IMR-90 (cell line): ENCODE measurements at regions not wholly inside any gene's neighbourhood (a gene's known extent, or its start where the extent isn't known, plus 50 kb on each side); places are given as distances from the start of the nearest gene placed in this dataset.

Source experiments
- ATAC-seq: fragments of 200-7000 bp; cut with Tn5 transposase; 2 replicates; pipeline ENCODE4 v1.9.1; 2020; ENCODE audit warnings: low read depth, mild to moderate bottlenecking, moderate library complexity
- BruUV-seq: library from RNA; stranded (reverse); fragments of 400-500 nt; replicated peaks from 2 replicates; lab custom pipeline; 2021; lab: Mats Ljungman, UMichigan
- CTCF ChIA-PET: fragments of 300-600 bp; formaldehyde crosslinking; extraction: SDS; loops from one replicate; lab custom pipeline; 2021; ENCODE audit warnings: antibody characterized with exemption; lab: Yijun Ruan, JAX
- POLR2A ChIA-PET: fragments of 300-600 bp; sonication (Branson Sonifier 250); formaldehyde crosslinking; loops from one replicate; lab custom pipeline; 2022; ENCODE audit warnings: antibody characterized with exemption; ENCODE audit not compliant: unreplicated experiment; lab: Charles Lee
- DNase-seq: peaks from one replicate; pipeline ENCODE4 v3.0.0; 2013
- H2AFZ ChIP-seq: replicated peaks from 2 replicates; pipeline ENCODE3; 2013; ENCODE audit warnings: low read length, mild to moderate bottlenecking; ENCODE audit not compliant: poor library complexity
- H2AK5ac ChIP-seq: 2 replicates; pipeline ENCODE4 v1.6.1; 2013; ENCODE audit warnings: low read depth, low read length, inconsistent platforms
- H2AK9ac ChIP-seq: replicated peaks from 2 replicates; pipeline ENCODE3; 2013; ENCODE audit warnings: mild to moderate bottlenecking, low read depth, low read length, moderate library complexity; ENCODE audit not compliant: poor library complexity
- H2BK120ac ChIP-seq: 2 replicates; pipeline ENCODE4 v1.6.1; 2013; ENCODE audit warnings: low read depth, low read length, inconsistent platforms
- H2BK15ac ChIP-seq: 3 replicates; pipeline ENCODE4 v1.6.1; 2013; ENCODE audit warnings: low read depth, low read length, inconsistent platforms
- H2BK20ac ChIP-seq: 2 replicates; pipeline ENCODE4 v1.6.1; 2013; ENCODE audit warnings: low read depth, mild to moderate bottlenecking, inconsistent platforms, low read length, moderate library complexity
- H2BK5ac ChIP-seq: 2 replicates; pipeline ENCODE4 v1.6.1; 2013; ENCODE audit warnings: mild to moderate bottlenecking, low read depth, low read length, inconsistent platforms; ENCODE audit not compliant: poor library complexity, severe bottlenecking
- H3K14ac ChIP-seq: replicated peaks from 2 replicates; pipeline ENCODE4 v1.6.1; 2013; ENCODE audit warnings: low read depth, low read length, inconsistent platforms
- H3K18ac ChIP-seq: 2 replicates; pipeline ENCODE4 v1.6.1; 2013; ENCODE audit warnings: low read depth, low read length, control low read depth
- H3K23ac ChIP-seq: 2 replicates; pipeline ENCODE4 v1.6.1; 2013; ENCODE audit warnings: low read depth, low read length, inconsistent platforms
- H3K27ac ChIP-seq: 2 replicates; pipeline ENCODE4 v1.5.1; 2013; ENCODE audit warnings: mild to moderate bottlenecking, control low read depth, low read length; ENCODE audit not compliant: insufficient read depth
- H3K27me3 ChIP-seq: 2 replicates; pipeline ENCODE4 v1.6.1; 2013; ENCODE audit warnings: low read length; ENCODE audit not compliant: control insufficient read depth, insufficient read depth
- H3K36me3 ChIP-seq: 2 replicates; pipeline ENCODE4 v1.6.1; 2013; ENCODE audit warnings: low read length, mixed read lengths; ENCODE audit not compliant: control insufficient read depth, insufficient read depth
- H3K4ac ChIP-seq: 2 replicates; pipeline ENCODE4 v1.6.1; 2013; ENCODE audit warnings: low read depth, low read length, inconsistent platforms
- H3K4me1 ChIP-seq: 2 replicates; pipeline ENCODE4 v1.6.1; 2013; ENCODE audit warnings: low read length, mixed read lengths; ENCODE audit not compliant: control insufficient read depth, insufficient read depth
- H3K4me2 ChIP-seq: 2 replicates; pipeline ENCODE4 v1.6.1; 2013; ENCODE audit warnings: low read depth, mild to moderate bottlenecking, control low read depth, low read length, moderate library complexity
- H3K4me3 ChIP-seq: 2 replicates; pipeline ENCODE4 v1.5.1; 2013; ENCODE audit warnings: low read depth, mild to moderate bottlenecking, control low read depth, low read length, moderate library complexity; ENCODE audit not compliant: insufficient read depth
- H3K56ac ChIP-seq: 2 replicates; pipeline ENCODE4 v1.6.1; 2013; ENCODE audit warnings: low read length, inconsistent platforms; ENCODE audit not compliant: insufficient read depth; ENCODE audit errors: extremely low read depth
- H3K79me1 ChIP-seq, 2 experiments: 2 replicates each; pipeline ENCODE4 v1.6.1; 2013; ENCODE audit warnings: low read length in 2 of 2, inconsistent platforms in 1 of 2, low read depth in 1 of 2
- H3K9ac ChIP-seq: 2 replicates; pipeline ENCODE4 v1.6.1; 2013; ENCODE audit warnings: low read depth, low read length, control low read depth
- H3K9me1 ChIP-seq: 2 replicates; pipeline ENCODE4 v1.6.1; 2013; ENCODE audit warnings: low read length, inconsistent platforms; ENCODE audit not compliant: insufficient read depth
- H3K9me3 ChIP-seq: 2 replicates; pipeline ENCODE4 v1.6.1; 2013; ENCODE audit warnings: low read length; ENCODE audit not compliant: control insufficient read depth, insufficient read depth
- H4K20me1 ChIP-seq: 2 replicates; pipeline ENCODE4 v1.6.1; 2013; ENCODE audit warnings: low read length, inconsistent platforms; ENCODE audit not compliant: insufficient read depth
- H4K5ac ChIP-seq: 2 replicates; pipeline ENCODE4 v1.6.1; 2013; ENCODE audit warnings: mild to moderate bottlenecking, low read depth, low read length, control low read depth
- H4K8ac ChIP-seq, 2 experiments: 2 replicates each; pipeline ENCODE4 v1.6.1; 2013; ENCODE audit warnings: low read depth in 2 of 2, low read length in 2 of 2, control low read depth in 1 of 2, inconsistent platforms in 1 of 2
- H4K91ac ChIP-seq: 2 replicates; pipeline ENCODE4 v1.6.1; 2013; ENCODE audit warnings: low read depth, low read length, inconsistent platforms; ENCODE audit not compliant: insufficient read depth
- BHLHE40 ChIP-seq: fragments of 150-350 bp; IDR thresholded peaks from 2 replicates; pipeline ENCODE4 v1.6.1; 2016; ENCODE audit warnings: mild to moderate bottlenecking, low read depth, low read length
- FOS ChIP-seq: fragments of 150-350 bp; IDR thresholded peaks from 2 replicates; pipeline ENCODE4 v1.6.1; 2016; ENCODE audit warnings: low read depth, low read length
- RCOR1 ChIP-seq: IDR thresholded peaks from 2 replicates; pipeline ENCODE4 v1.6.1; 2012; ENCODE audit warnings: mild to moderate bottlenecking, low read length, improper control_type of control experiment; ENCODE audit not compliant: insufficient replicate concordance
- SMC3 ChIP-seq: fragments of 150-350 bp; IDR thresholded peaks from 2 replicates; pipeline ENCODE4 v1.6.1; 2016; ENCODE audit warnings: low read depth, mild to moderate bottlenecking, antibody characterized with exemption, low read length, moderate library complexity
- WGBS, 2 experiments: methylation state at CpG; one replicate each; pipeline versions ENCODE4 v1.1.5 to v1.1.7; 2013; ENCODE audit warnings: missing lambda C conversion rate in 2 of 2; ENCODE audit not compliant: insufficient read length in 1 of 2; ENCODE audit errors: extremely low coverage in 2 of 2; 5-methylcytosine and 5-hydroxymethylcytosine counted together
- dilution Hi-C: fragments of 300-500 bp; cut with HindIII; formaldehyde crosslinking; loops from one replicate; pipeline ENCODE4 v1.14.3; 2018; ENCODE audit warnings: low sequenced_read_pairs; ENCODE audit not compliant: unreplicated experiment
- in situ Hi-C: fragments of 300-500 bp; cut with MboI; formaldehyde crosslinking; loops from 3 replicates; pipeline ENCODE4 v1.14.3; 2019; ENCODE audit warnings: low sequenced_read_pairs, inconsistent platforms, mixed read lengths
- intact Hi-C: fragments of 100-400 bp; cut with micrococcal nuclease; formaldehyde crosslinking; loops from 2 replicates; pipeline ENCODE4 v1.10.0; 2022

GRCh38 chr3:152719264-152719663, 115.7 kb upstream of the P2RY1 start:
- H3K14ac ChIP-seq: no peak overlapping the region
- in situ Hi-C loops: no loop called here
- H3K56ac ChIP-seq: no peak overlapping the region
- H3K9ac ChIP-seq: no peak overlapping the region
- no peaks in the 10 kb centered on the region for H3K4me1 ChIP-seq
- H3K18ac ChIP-seq: no peak overlapping the region
- H3K4me2 ChIP-seq: no peak overlapping the region
- WGBS, 2 experiments: no CpG with 5 or more reads among the region's 2 CpGs
- H3K9me3 ChIP-seq: no peaks in the 10 kb centered on the region
- H3K4me3 ChIP-seq: no peak overlapping the region
- ATAC-seq (peak; percentile 44; the same call in 1 of the 2 replicates), DNase-seq (peak; percentile 21)
- no peak overlapping the region for H2BK20ac ChIP-seq
- no peaks in the 10 kb centered on the region for H3K27me3 ChIP-seq
- no peak overlapping the region for H2AFZ ChIP-seq
- BruUV-seq: no TSS peak
- H2BK15ac ChIP-seq: no peak overlapping the region
- no peak overlapping the region for H4K5ac ChIP-seq
- H4K91ac ChIP-seq: no peak overlapping the region
- no peaks in the 10 kb centered on the region for H3K79me1 ChIP-seq
- CTCF ChIA-PET: no interaction called here
- intact Hi-C loops: no loop called here
- no peak overlapping the region for H3K4ac ChIP-seq
- no peak overlapping the region for H3K27ac ChIP-seq
- no peak overlapping the region for H4K8ac ChIP-seq
- no peak overlapping the region for H2AK5ac ChIP-seq
- dilution Hi-C loops: no loop called here
- H4K20me1 ChIP-seq: no peaks in the 10 kb centered on the region
- H3K36me3 ChIP-seq: no peaks in the 10 kb centered on the region
- no peak overlapping the region for H2BK120ac ChIP-seq
- H2AK9ac ChIP-seq: no peak overlapping the region
- no peaks in the 10 kb centered on the region for H3K9me1 ChIP-seq
- no peak overlapping the region for H3K23ac ChIP-seq
- TF ChIP-seq FOS (0 out of 2 replicates have a peak, but pooled peaks have one; percentile 4), RCOR1 (no peak), SMC3 (no peak), BHLHE40 (no peak)
- POLR2A ChIA-PET: no interaction called here
- H2BK5ac ChIP-seq: no peak overlapping the region
